ENCODE measurements at regions not wholly inside any gene's neighbourhood (a gene's known extent, or its start where the extent isn't known, plus 50 kb on each side); places are given as distances from the start of the nearest gene placed in this dataset.

DNA sequence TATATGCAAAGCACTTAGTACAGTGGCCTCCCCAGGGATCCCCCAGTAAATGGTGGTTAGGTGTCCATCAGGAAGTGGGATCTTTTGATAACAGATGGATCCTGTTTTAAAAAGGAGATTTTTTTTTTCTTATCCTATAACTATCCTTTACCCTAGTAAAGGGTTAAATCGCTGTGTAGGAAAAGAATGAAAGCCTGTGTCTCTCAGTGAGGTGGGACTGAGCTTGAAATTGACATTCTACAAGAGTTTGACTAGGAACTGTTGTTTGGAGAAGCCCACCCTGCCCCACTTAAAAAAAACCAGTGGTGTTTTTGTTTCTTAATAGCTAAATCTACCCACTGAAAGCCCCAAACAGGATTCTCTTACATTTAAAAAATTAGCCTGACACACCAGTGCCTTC lies 112.2 kb upstream of the EGLN3 start:
- RAD21 ChIA-PET (ENCODE audit: low non-redundant PET in 1 of 2, low total read pairs in 2 of 2, uncharacterized antibody in 2 of 2, unreplicated experiment in 2 of 2): no interaction called here
- intact Hi-C loops (cut with micrococcal nuclease): no loop called here
- Histone ChIP-seq H3K79me2 (ENCODE audit: insufficient read depth, low read length) (no peaks in the 10 kb centered on the region), H3K4me3 (replicated peaks in 1 of 2; ENCODE audit: low read depth in 1 of 2, low read length in 2 of 2) (no peak overlapping the region), H3K36me3 (ENCODE audit: control insufficient read depth in 1 of 2, insufficient read depth in 2 of 2, low read length in 2 of 2) (no peaks in the 10 kb centered on the region), H3K9me2 (ENCODE audit: insufficient read depth) (no peaks in the 10 kb centered on the region), H3K4me1 (ENCODE audit: control insufficient read depth in 1 of 2, insufficient read depth in 2 of 2, low read length in 2 of 2) (peaks cover 8 to 36% of the 10 kb centered on the region in 2 experiments; a peak in 3 of 4 replicates), H3K4me2 (ENCODE audit: low read length) (no peak overlapping the region), H3K27me3 (ENCODE audit: insufficient read depth, low read length) (no peaks in the 10 kb centered on the region), H3K9me3 (ENCODE audit: control insufficient read depth in 1 of 2, insufficient read depth in 1 of 2, low read depth in 1 of 2, low read length in 2 of 2) (no peaks in the 10 kb centered on the region), H3K27ac (ENCODE audit: low read depth, low read length) (no peak overlapping the region), H2AFZ (ENCODE audit: low read depth, low read length, poor library complexity, severe bottlenecking) (no peak overlapping the region), H4K20me1 (ENCODE audit: insufficient read depth) (no peaks in the 10 kb centered on the region), H3K9ac (ENCODE audit: low read length) (no peak overlapping the region)
- TF ChIP-seq TCF7L2 (IDR thresholded peaks at IDR 0.05; ENCODE audit: borderline replicate concordance, extremely low read depth, insufficient read depth, insufficient read length) (no peak), FOSL1 (IDR thresholded peaks at IDR 0.05; ENCODE audit: low read depth) (no peak)
- TF ChIP-seq, protein P1, sequence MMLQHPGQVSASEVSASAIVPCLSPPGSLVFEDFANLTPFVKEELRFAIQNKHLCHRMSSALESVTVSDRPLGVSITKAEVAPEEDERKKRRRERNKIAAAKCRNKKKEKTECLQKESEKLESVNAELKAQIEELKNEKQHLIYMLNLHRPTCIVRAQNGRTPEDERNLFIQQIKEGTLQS (IDR thresholded peaks at IDR 0.05): no peak
- TF ChIP-seq, protein P2, sequence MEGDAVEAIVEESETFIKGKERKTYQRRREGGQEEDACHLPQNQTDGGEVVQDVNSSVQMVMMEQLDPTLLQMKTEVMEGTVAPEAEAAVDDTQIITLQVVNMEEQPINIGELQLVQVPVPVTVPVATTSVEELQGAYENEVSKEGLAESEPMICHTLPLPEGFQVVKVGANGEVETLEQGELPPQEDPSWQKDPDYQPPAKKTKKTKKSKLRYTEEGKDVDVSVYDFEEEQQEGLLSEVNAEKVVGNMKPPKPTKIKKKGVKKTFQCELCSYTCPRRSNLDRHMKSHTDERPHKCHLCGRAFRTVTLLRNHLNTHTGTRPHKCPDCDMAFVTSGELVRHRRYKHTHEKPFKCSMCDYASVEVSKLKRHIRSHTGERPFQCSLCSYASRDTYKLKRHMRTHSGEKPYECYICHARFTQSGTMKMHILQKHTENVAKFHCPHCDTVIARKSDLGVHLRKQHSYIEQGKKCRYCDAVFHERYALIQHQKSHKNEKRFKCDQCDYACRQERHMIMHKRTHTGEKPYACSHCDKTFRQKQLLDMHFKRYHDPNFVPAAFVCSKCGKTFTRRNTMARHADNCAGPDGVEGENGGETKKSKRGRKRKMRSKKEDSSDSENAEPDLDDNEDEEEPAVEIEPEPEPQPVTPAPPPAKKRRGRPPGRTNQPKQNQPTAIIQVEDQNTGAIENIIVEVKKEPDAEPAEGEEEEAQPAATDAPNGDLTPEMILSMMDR (IDR thresholded peaks at IDR 0.05 in 2 of 3, conservative IDR thresholded peaks at IDR 0.05 in 1 of 3; ENCODE audit: borderline replicate concordance in 1 of 3, insufficient read depth in 1 of 3, low read depth in 2 of 3, low read length in 2 of 3): no peak
- no TSS peak for BruUV-seq (replicated peaks)
- CTCF ChIA-PET: no interaction called here
- POLR2A ChIA-PET: no interaction called here
- ATAC-seq: no peak
- DNase-seq (ENCODE audit: low read depth, low spot score): no peak

DNA sequence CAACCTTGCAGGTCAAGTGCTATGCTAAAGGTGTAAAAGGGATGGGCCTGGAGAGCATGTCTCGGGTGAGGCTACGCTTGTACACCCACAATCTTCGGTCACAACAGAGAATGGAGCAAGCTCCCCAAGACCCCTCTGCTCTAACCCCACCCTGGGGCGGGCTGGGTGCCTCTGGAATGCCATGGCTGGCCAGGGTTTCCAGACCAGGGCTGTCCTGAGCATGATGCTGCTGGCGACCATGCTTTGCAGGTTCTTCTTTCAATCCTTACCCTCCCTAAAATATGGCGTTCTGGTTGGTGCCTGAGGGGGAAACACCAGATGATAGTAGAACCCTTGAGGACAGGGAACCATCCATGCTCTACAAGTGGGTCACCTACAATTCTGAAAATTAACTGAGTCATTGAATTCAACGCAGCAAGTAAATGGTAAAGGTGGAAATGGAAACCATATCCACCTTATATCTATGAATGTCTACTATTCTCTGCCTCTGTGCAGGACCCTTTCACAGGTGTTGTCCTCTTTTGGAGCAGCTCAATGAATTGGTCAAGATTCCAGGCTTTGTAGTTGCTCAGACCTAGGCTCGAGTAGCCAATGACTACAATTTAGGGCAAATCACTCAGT lies 111.6 kb upstream of the EGLN3 start:
- no peak overlapping the region for H2AFZ ChIP-seq (ENCODE audit: low read depth, low read length, poor library complexity, severe bottlenecking)
- no peaks in the 10 kb centered on the region for H3K79me2 ChIP-seq (ENCODE audit: insufficient read depth, low read length)
- no TSS peak for BruUV-seq (replicated peaks)
- H3K36me3 ChIP-seq (ENCODE audit: control insufficient read depth in 1 of 2, insufficient read depth in 2 of 2, low read length in 2 of 2): no peaks in the 10 kb centered on the region
- RAD21 ChIA-PET (ENCODE audit: low non-redundant PET in 1 of 2, low total read pairs in 2 of 2, uncharacterized antibody in 2 of 2, unreplicated experiment in 2 of 2): no interaction called here
- H3K4me3 ChIP-seq (replicated peaks in 1 of 2; ENCODE audit: low read depth in 1 of 2, low read length in 2 of 2): no peak overlapping the region
- H3K27ac ChIP-seq (ENCODE audit: low read depth, low read length): no peak overlapping the region
- no peaks in the 10 kb centered on the region for H3K9me2 ChIP-seq (ENCODE audit: insufficient read depth)
- no peaks in the 10 kb centered on the region for H3K27me3 ChIP-seq (ENCODE audit: insufficient read depth, low read length)
- CTCF ChIA-PET: interaction anchor here (0.9 to 1.3 kb wide), 3 partner anchors 36 to 261 kb away, joined by 3 to 5 read pairs (median 3); no protein-coding TSS in a partner anchor
- H3K4me2 ChIP-seq (ENCODE audit: low read length): no peak overlapping the region
- POLR2A ChIA-PET: no interaction called here
- TF ChIP-seq, protein P3, sequence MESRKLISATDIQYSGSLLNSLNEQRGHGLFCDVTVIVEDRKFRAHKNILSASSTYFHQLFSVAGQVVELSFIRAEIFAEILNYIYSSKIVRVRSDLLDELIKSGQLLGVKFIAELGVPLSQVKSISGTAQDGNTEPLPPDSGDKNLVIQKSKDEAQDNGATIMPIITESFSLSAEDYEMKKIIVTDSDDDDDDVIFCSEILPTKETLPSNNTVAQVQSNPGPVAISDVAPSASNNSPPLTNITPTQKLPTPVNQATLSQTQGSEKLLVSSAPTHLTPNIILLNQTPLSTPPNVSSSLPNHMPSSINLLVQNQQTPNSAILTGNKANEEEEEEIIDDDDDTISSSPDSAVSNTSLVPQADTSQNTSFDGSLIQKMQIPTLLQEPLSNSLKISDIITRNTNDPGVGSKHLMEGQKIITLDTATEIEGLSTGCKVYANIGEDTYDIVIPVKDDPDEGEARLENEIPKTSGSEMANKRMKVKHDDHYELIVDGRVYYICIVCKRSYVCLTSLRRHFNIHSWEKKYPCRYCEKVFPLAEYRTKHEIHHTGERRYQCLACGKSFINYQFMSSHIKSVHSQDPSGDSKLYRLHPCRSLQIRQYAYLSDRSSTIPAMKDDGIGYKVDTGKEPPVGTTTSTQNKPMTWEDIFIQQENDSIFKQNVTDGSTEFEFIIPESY (IDR thresholded peaks at IDR 0.05; ENCODE audit: extremely low read depth, insufficient replicate concordance, low read length): no peak
- TF ChIP-seq POLR2A (IDR thresholded peaks at IDR 0.05; ENCODE audit: borderline replicate concordance, extremely low read depth, insufficient read depth, insufficient read length): no peak
- no peak for TF ChIP-seq ZFX (IDR thresholded peaks at IDR 0.05)
- no peak for TF ChIP-seq JUND (IDR thresholded peaks at IDR 0.05)
- TF ChIP-seq, protein P4, sequence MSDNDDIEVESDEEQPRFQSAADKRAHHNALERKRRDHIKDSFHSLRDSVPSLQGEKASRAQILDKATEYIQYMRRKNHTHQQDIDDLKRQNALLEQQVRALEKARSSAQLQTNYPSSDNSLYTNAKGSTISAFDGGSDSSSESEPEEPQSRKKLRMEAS (IDR thresholded peaks at IDR 0.05): no peak
- TF ChIP-seq, protein P5, sequence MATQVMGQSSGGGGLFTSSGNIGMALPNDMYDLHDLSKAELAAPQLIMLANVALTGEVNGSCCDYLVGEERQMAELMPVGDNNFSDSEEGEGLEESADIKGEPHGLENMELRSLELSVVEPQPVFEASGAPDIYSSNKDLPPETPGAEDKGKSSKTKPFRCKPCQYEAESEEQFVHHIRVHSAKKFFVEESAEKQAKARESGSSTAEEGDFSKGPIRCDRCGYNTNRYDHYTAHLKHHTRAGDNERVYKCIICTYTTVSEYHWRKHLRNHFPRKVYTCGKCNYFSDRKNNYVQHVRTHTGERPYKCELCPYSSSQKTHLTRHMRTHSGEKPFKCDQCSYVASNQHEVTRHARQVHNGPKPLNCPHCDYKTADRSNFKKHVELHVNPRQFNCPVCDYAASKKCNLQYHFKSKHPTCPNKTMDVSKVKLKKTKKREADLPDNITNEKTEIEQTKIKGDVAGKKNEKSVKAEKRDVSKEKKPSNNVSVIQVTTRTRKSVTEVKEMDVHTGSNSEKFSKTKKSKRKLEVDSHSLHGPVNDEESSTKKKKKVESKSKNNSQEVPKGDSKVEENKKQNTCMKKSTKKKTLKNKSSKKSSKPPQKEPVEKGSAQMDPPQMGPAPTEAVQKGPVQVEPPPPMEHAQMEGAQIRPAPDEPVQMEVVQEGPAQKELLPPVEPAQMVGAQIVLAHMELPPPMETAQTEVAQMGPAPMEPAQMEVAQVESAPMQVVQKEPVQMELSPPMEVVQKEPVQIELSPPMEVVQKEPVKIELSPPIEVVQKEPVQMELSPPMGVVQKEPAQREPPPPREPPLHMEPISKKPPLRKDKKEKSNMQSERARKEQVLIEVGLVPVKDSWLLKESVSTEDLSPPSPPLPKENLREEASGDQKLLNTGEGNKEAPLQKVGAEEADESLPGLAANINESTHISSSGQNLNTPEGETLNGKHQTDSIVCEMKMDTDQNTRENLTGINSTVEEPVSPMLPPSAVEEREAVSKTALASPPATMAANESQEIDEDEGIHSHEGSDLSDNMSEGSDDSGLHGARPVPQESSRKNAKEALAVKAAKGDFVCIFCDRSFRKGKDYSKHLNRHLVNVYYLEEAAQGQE (IDR thresholded peaks at IDR 0.05; ENCODE audit: low read depth): no peak
- TF ChIP-seq EGR1 (IDR thresholded peaks at IDR 0.05; ENCODE audit: low read depth): no peak
- TF ChIP-seq EZH2 (IDR thresholded peaks at IDR 0.05): no peak
- no peak for DNase-seq (ENCODE audit: low read depth, low spot score)
- ATAC-seq: no peak
- no peak overlapping the region for H3K9ac ChIP-seq (ENCODE audit: low read length)
- intact Hi-C loops (cut with micrococcal nuclease): no loop called here
- H3K4me1 ChIP-seq (ENCODE audit: control insufficient read depth in 1 of 2, insufficient read depth in 2 of 2, low read length in 2 of 2): peaks cover 8 to 36% of the 10 kb centered on the region in 2 experiments; a peak in 3 of 4 replicates
- H4K20me1 ChIP-seq (ENCODE audit: insufficient read depth): no peaks in the 10 kb centered on the region
- H3K9me3 ChIP-seq (ENCODE audit: control insufficient read depth in 1 of 2, insufficient read depth in 1 of 2, low read depth in 1 of 2, low read length in 2 of 2): no peaks in the 10 kb centered on the region

Measured in HCT116 (cell line).